ENCODE measurements at regions not wholly inside any gene's neighbourhood (a gene's known extent, or its start where the extent isn't known, plus 50 kb on each side); places are given as distances from the start of the nearest gene placed in this dataset.

DNA sequence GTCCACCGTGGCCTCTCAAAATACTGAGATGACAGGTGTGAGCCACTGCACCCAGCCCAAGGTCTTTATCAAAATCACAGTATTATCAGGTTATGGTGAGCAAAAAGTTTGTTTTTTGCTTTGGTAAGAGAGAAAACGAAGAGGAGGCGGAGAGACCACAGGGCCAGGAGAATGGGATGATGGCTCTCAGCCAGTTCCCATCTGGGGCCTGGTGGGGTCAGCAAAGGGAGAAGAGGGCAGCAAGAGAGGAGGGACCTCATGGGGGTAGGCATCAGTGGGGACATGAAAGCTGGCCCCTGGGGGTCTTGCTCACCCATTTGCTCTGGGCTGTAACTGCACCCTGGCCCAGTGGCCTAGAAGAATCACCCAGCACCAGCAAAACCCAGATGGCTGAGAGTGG lies 190.2 kb downstream of the SHANK2 start:
- TF ChIP-seq POLR2A (IDR thresholded peaks at IDR 0.05; ENCODE audit: low read depth, low read length) (no peak), TAF1 (IDR thresholded peaks at IDR 0.05; ENCODE audit: low read depth, low read length) (no peak)

Measured in GM12891 (cell line).